ENCODE measurements at regions not wholly inside any gene's neighbourhood (a gene's known extent, or its start where the extent isn't known, plus 50 kb on each side); places are given as distances from the start of the nearest gene placed in this dataset.

GRCh38 chr6:40848038-40848437, 191.0 kb downstream of the UNC5CL start:
- no peak for TF ChIP-seq POLR2A (IDR thresholded peaks at IDR 0.05)
- TF ChIP-seq, protein P1, sequence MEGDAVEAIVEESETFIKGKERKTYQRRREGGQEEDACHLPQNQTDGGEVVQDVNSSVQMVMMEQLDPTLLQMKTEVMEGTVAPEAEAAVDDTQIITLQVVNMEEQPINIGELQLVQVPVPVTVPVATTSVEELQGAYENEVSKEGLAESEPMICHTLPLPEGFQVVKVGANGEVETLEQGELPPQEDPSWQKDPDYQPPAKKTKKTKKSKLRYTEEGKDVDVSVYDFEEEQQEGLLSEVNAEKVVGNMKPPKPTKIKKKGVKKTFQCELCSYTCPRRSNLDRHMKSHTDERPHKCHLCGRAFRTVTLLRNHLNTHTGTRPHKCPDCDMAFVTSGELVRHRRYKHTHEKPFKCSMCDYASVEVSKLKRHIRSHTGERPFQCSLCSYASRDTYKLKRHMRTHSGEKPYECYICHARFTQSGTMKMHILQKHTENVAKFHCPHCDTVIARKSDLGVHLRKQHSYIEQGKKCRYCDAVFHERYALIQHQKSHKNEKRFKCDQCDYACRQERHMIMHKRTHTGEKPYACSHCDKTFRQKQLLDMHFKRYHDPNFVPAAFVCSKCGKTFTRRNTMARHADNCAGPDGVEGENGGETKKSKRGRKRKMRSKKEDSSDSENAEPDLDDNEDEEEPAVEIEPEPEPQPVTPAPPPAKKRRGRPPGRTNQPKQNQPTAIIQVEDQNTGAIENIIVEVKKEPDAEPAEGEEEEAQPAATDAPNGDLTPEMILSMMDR (IDR thresholded peaks at IDR 0.05): no peak
